Mesendoderm (in vitro differentiated cells): ENCODE measurements at regions not wholly inside any gene's neighbourhood (a gene's known extent, or its start where the extent isn't known, plus 50 kb on each side); places are given as distances from the start of the nearest gene placed in this dataset.

Experiments used
- DNase-seq: peaks from one replicate; pipeline ENCODE4 v3.0.0; 2013
- H2AK5ac ChIP-seq: 2 replicates; pipeline ENCODE4 v1.6.1; 2013; ENCODE audit warnings: low read length, inconsistent platforms
- H2BK120ac ChIP-seq: 2 replicates; pipeline ENCODE4 v1.6.1; 2013; ENCODE audit warnings: low read depth, mild to moderate bottlenecking, low read length, moderate library complexity, mixed read lengths
- H2BK15ac ChIP-seq: replicated peaks from 2 replicates; pipeline ENCODE4 v1.6.1; 2013; ENCODE audit warnings: low read depth, mild to moderate bottlenecking, moderate library complexity
- H2BK5ac ChIP-seq: 2 replicates; pipeline ENCODE4 v1.6.1; 2013; ENCODE audit warnings: low read length, inconsistent platforms
- H3K18ac ChIP-seq: 2 replicates; pipeline ENCODE4 v1.6.1; 2013; ENCODE audit warnings: mild to moderate bottlenecking, low read length, mixed read lengths
- H3K23ac ChIP-seq: one replicate; pipeline ENCODE4 v1.6.1; 2013; ENCODE audit warnings: low read length
- H3K27ac ChIP-seq: 2 replicates; pipeline ENCODE4 v1.5.1; 2013; ENCODE audit warnings: low read depth, mild to moderate bottlenecking, inconsistent platforms, low read length, moderate library complexity
- H3K27me3 ChIP-seq: 2 replicates; pipeline ENCODE4 v1.6.1; 2013; ENCODE audit warnings: low read length, control low read depth, mild to moderate bottlenecking, inconsistent platforms; ENCODE audit not compliant: insufficient read depth, poor library complexity
- H3K36me3 ChIP-seq: 2 replicates; pipeline ENCODE4 v1.6.1; 2013; ENCODE audit warnings: low read length, inconsistent platforms; ENCODE audit not compliant: control insufficient read depth, insufficient read depth
- H3K4ac ChIP-seq: one replicate; pipeline ENCODE4 v1.6.1; 2013; ENCODE audit warnings: low read depth, mild to moderate bottlenecking, low read length, moderate library complexity
- H3K4me1 ChIP-seq: 2 replicates; pipeline ENCODE4 v1.6.1; 2013; ENCODE audit warnings: low read depth, low read length, inconsistent platforms; ENCODE audit not compliant: control insufficient read depth
- H3K4me2 ChIP-seq: 2 replicates; pipeline ENCODE4 v1.6.1; 2013; ENCODE audit warnings: low read length
- H3K4me3 ChIP-seq: 2 replicates; pipeline ENCODE4 v1.5.1; 2013; ENCODE audit warnings: mild to moderate bottlenecking, low read length
- H3K56ac ChIP-seq: one replicate; pipeline ENCODE4 v1.6.1; 2013; ENCODE audit warnings: low read length
- H3K79me1 ChIP-seq: 2 replicates; pipeline ENCODE4 v1.6.1; 2013; ENCODE audit warnings: low read length, inconsistent platforms
- H3K79me2 ChIP-seq: 2 replicates; pipeline ENCODE4 v1.6.1; 2013; ENCODE audit warnings: mild to moderate bottlenecking, low read length; ENCODE audit not compliant: control insufficient read depth, insufficient read depth
- H3K9ac ChIP-seq: 2 replicates; pipeline ENCODE4 v1.6.1; 2013; ENCODE audit warnings: low read length, inconsistent platforms
- H4K5ac ChIP-seq: one replicate; pipeline ENCODE4 v1.6.1; 2013; ENCODE audit warnings: low read length
- H4K8ac ChIP-seq: one replicate; pipeline ENCODE4 v1.6.1; 2013; ENCODE audit warnings: low read depth, mild to moderate bottlenecking, control low read depth, low read length, moderate library complexity
- WGBS: extraction: QIAGEN DNeasy Blood & Tissue Kit; methylation state at CpG from one replicate; pipeline ENCODE4 v1.1.7; 2013; ENCODE audit warnings: low lambda C conversion rate, missing lambda C conversion rate; ENCODE audit not compliant: insufficient coverage; ENCODE audit errors: extremely low coverage; 5-methylcytosine and 5-hydroxymethylcytosine counted together

GRCh38 chr5:152124409-152125041 lies 199.9 kb upstream of the GLRA1 start:
- H2BK120ac ChIP-seq, result no peak overlapping the region
- H2BK5ac ChIP-seq, result no peak overlapping the region
- DNase-seq, result peak; percentile 70
- no peaks in the 10 kb centered on the region for H3K79me1 ChIP-seq
- no peaks in the 10 kb centered on the region for H3K36me3 ChIP-seq
- no peak overlapping the region for H3K27ac ChIP-seq
- no peak overlapping the region for H3K4ac ChIP-seq
- no peaks in the 10 kb centered on the region for H3K27me3 ChIP-seq
- no peak overlapping the region for H3K23ac ChIP-seq
- WGBS, result no CpG with 5 or more reads among the region's 12 CpGs
- no peak overlapping the region for H2BK15ac ChIP-seq
- no peaks in the 10 kb centered on the region for H3K79me2 ChIP-seq
- no peak overlapping the region for H4K5ac ChIP-seq
- no peaks in the 10 kb centered on the region for H3K4me1 ChIP-seq
- H2AK5ac ChIP-seq, result no peak overlapping the region
- no peak overlapping the region for H3K4me2 ChIP-seq
- no peak overlapping the region for H4K8ac ChIP-seq
- H3K56ac ChIP-seq, result no peak overlapping the region
- no peak overlapping the region for H3K9ac ChIP-seq
- no peak overlapping the region for H3K4me3 ChIP-seq
- no peak overlapping the region for H3K18ac ChIP-seq

- Histone ChIP-seq H4K5ac (no peak overlapping the region), H3K4me2 (no peak overlapping the region), H3K56ac (no peak overlapping the region), H3K27me3 (no peaks in the 10 kb centered on the region), H2BK5ac (no peak overlapping the region), H3K18ac (no peak overlapping the region), H3K79me1 (no peaks in the 10 kb centered on the region), H3K23ac (no peak overlapping the region), H3K79me2 (no peaks in the 10 kb centered on the region), H3K36me3 (no peaks in the 10 kb centered on the region), H3K9ac (no peak overlapping the region), H2BK120ac (no peak overlapping the region), H4K8ac (no peak overlapping the region), H3K4me3 (no peak overlapping the region), H2AK5ac (no peak overlapping the region), H2BK15ac (no peak overlapping the region), H3K4me1 (no peaks in the 10 kb centered on the region), H3K4ac (no peak overlapping the region), H3K27ac (no peak overlapping the region)
- WGBS, result no CpG with 5 or more reads among the region's 5 CpGs
- DNase-seq, result no peak
These were observed 194.2 kb upstream of the GLRA1 start for GRCh38 chr5:152118676-152119470.

GRCh38 chr5:152116934-152117333 lies 192.3 kb upstream of the GLRA1 start:
- H4K5ac ChIP-seq, result no peak overlapping the region
- H3K4me1 ChIP-seq, result no peaks in the 10 kb centered on the region
- H3K23ac ChIP-seq, result no peak overlapping the region
- H2BK5ac ChIP-seq, result no peak overlapping the region
- no peak overlapping the region for H2AK5ac ChIP-seq
- no peak for DNase-seq
- H2BK120ac ChIP-seq, result no peak overlapping the region
- no peaks in the 10 kb centered on the region for H3K79me1 ChIP-seq
- H2BK15ac ChIP-seq, result no peak overlapping the region
- H3K79me2 ChIP-seq, result no peaks in the 10 kb centered on the region
- H3K18ac ChIP-seq, result no peak overlapping the region
- H3K9ac ChIP-seq, result no peak overlapping the region
- H3K4me2 ChIP-seq, result no peak overlapping the region
- no peaks in the 10 kb centered on the region for H3K27me3 ChIP-seq
- no peak overlapping the region for H3K4ac ChIP-seq
- WGBS, result no CpG with 5 or more reads among the region's 3 CpGs
- no peak overlapping the region for H3K27ac ChIP-seq
- no peak overlapping the region for H3K4me3 ChIP-seq
- H3K56ac ChIP-seq, result no peak overlapping the region
- no peaks in the 10 kb centered on the region for H3K36me3 ChIP-seq
- H4K8ac ChIP-seq, result no peak overlapping the region

GRCh38 chr5:152113401-152113800 lies 188.8 kb upstream of the GLRA1 start:
- Histone ChIP-seq H3K4me3 (no peak overlapping the region), H3K79me1 (no peaks in the 10 kb centered on the region), H3K23ac (no peak overlapping the region), H4K8ac (no peak overlapping the region), H3K27me3 (no peaks in the 10 kb centered on the region), H2BK5ac (no peak overlapping the region), H2BK120ac (no peak overlapping the region), H3K79me2 (no peaks in the 10 kb centered on the region), H3K4me2 (no peak overlapping the region), H3K27ac (no peak overlapping the region), H3K4ac (no peak overlapping the region), H2BK15ac (no peak overlapping the region), H2AK5ac (no peak overlapping the region), H4K5ac (no peak overlapping the region), H3K36me3 (no peaks in the 10 kb centered on the region), H3K18ac (no peak overlapping the region), H3K9ac (no peak overlapping the region), H3K4me1 (no peaks in the 10 kb centered on the region), H3K56ac (no peak overlapping the region)
- no CpG with 5 or more reads among the region's 2 CpGs for WGBS
- no peak for DNase-seq

GRCh38 chr5:152107220-152107619 lies 182.6 kb upstream of the GLRA1 start:
- Histone ChIP-seq H4K8ac (no peak overlapping the region), H3K4me1 (peaks cover 12% of the 10 kb centered on the region), H3K23ac (no peak overlapping the region), H2BK5ac (no peak overlapping the region), H3K27ac (no peak overlapping the region), H2BK120ac (no peak overlapping the region), H3K79me2 (no peaks in the 10 kb centered on the region), H3K4me3 (no peak overlapping the region), H3K18ac (no peak overlapping the region), H3K4ac (no peak overlapping the region), H3K27me3 (no peaks in the 10 kb centered on the region), H3K36me3 (no peaks in the 10 kb centered on the region), H3K4me2 (no peak overlapping the region), H2AK5ac (no peak overlapping the region), H3K56ac (peak overlapping the region; percentile 3), H3K9ac (no peak overlapping the region), H4K5ac (no peak overlapping the region), H2BK15ac (no peak overlapping the region), H3K79me1 (no peaks in the 10 kb centered on the region)
- DNase-seq, result peak; percentile 33
- no CpG with 5 or more reads among the region's 3 CpGs for WGBS
